Activated CD4-positive, alpha-beta T cell treated with anti-CD3 and anti-CD28 coated beads for 36 hours (primary cell): ENCODE measurements at regions not wholly inside any gene's neighbourhood (a gene's known extent, or its start where the extent isn't known, plus 50 kb on each side); places are given as distances from the start of the nearest gene placed in this dataset.

ENCODE experiments used
- ATAC-seq: fragments of 200-7000 bp; cut with Tn5 transposase; one replicate; pipeline ENCODE4 v1.10.0; 2021; ENCODE audit warnings: mild to moderate bottlenecking, moderate library complexity
- CTCF ChIA-PET: fragments of 350-600 bp; sonication (Branson Sonifier 250); formaldehyde crosslinking; loops from one replicate; lab custom pipeline; 2021; ENCODE audit warnings: antibody characterized with exemption; lab: Charles Lee
- POLR2A ChIA-PET: fragments of 350-600 bp; sonication (Branson Sonifier 250); formaldehyde crosslinking; loops from one replicate; lab custom pipeline; 2021; ENCODE audit warnings: antibody characterized with exemption, inconsistent platforms; lab: Charles Lee
- DNase-seq: peaks from one replicate; pipeline ENCODE4 v3.0.0-alpha.2; 2020
- H3K27ac Mint-ChIP-seq: one replicate; pipeline ENCODE4 v1.8.0; 2021; ENCODE audit warnings: mixed read lengths
- H3K27me3 Mint-ChIP-seq: one replicate; pipeline ENCODE4 v1.8.0; 2021; ENCODE audit warnings: mixed read lengths
- H3K36me3 Mint-ChIP-seq: one replicate; pipeline ENCODE4 v1.8.0; 2021; ENCODE audit warnings: low read depth, mixed read lengths
- H3K4me1 Mint-ChIP-seq: one replicate; pipeline ENCODE4 v1.8.0; 2021; ENCODE audit warnings: mixed read lengths
- H3K4me3 Mint-ChIP-seq: one replicate; pipeline ENCODE4 v1.8.0; 2021; ENCODE audit warnings: mild to moderate bottlenecking, moderate library complexity, mixed read lengths
- H3K9me3 Mint-ChIP-seq: one replicate; pipeline ENCODE4 v1.8.0; 2021; ENCODE audit warnings: low read depth, mixed read lengths
- intact Hi-C, 2 experiments: fragments of 100-400 bp; cut with DNase I in 1 of 2; cut with micrococcal nuclease in 1 of 2; formaldehyde crosslinking; loops; one replicate each; pipeline versions ENCODE4 v1.14.2 to v1.15.1; 2022 to 2024; cut with DNase I, micrococcal nuclease

DNA sequence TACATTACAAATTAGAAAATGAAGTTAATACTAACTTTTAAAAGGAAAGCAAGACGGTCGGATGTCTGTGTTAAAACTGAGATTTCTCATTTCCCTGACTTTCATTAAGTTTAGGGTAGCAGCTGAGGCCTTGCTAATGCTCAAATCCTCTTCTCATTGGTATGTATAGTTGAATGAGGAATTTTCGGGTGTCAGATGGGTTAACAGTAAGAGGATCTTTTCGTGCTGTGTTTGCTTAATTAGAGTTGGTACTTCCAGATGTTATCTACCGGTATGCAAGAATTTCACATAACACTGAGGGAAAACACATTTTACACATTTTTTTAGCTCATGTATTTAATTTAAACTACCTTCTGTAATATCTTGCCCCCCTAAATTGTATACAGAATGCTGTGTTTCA is 168.2 kb upstream of the CTNND2 start:
- CTCF ChIA-PET = no interaction called here
- POLR2A ChIA-PET = no interaction called here
- intact Hi-C loops = no loop called here
- Mint-ChIP-seq H3K27me3 (no peaks in the 10 kb centered on the region), H3K27ac (no peak overlapping the region), H3K4me3 (no peak overlapping the region), H3K36me3 (no peaks in the 10 kb centered on the region), H3K4me1 (no peaks in the 10 kb centered on the region), H3K9me3 (peaks cover 2% of the 10 kb centered on the region)
- no peak for ATAC-seq
- no peak for DNase-seq

GRCh38 chr5:12071455-12071854 is 167.2 kb upstream of the CTNND2 start:
- no peak for ATAC-seq
- ChIA-PET POLR2A (no interaction called here), CTCF (no interaction called here)
- H3K27ac Mint-ChIP-seq = no peak overlapping the region
- intact Hi-C loops = no loop called here
- DNase-seq = no peak
- no peak overlapping the region for H3K4me3 Mint-ChIP-seq
- H3K36me3 Mint-ChIP-seq = no peaks in the 10 kb centered on the region
- H3K4me1 Mint-ChIP-seq = no peaks in the 10 kb centered on the region
- peaks cover 2% of the 10 kb centered on the region for H3K9me3 Mint-ChIP-seq
- H3K27me3 Mint-ChIP-seq = no peaks in the 10 kb centered on the region

DNA sequence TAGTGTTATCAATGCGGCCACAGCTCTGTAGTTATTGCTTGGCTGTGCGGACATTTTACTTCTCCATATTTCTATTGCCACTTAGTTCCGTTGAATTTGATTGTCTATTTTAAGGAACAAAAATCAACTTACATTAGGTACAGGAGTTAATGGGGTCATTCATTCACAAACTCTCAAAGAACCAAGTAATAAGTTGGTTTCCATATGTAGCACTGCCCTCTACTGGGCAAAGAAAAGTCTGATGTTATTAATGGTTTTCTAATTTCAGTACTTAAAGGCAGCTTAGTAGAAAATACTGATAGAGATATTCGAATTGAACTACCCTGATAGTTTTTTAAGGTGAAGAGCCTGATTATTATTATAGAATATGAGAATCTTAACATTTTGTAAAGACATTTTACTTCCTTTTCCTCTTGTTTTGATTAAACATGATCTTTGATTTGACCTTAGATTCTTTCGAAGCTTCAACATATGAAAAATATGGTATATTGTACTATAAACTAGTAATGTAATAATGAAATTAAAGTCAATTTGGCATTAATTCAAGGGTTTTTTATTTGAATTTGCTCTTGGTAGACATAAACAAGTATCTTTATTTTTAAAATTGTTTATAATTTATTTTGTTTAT is 119.5 kb upstream of the CTNND2 start:
- DNase-seq (no peak), ATAC-seq (no peak)
- no peaks in the 10 kb centered on the region for H3K4me1 Mint-ChIP-seq
- no peaks in the 10 kb centered on the region for H3K27me3 Mint-ChIP-seq
- intact Hi-C loops = loop anchor here (2.0 to 5.0 kb wide), 3 partner anchors 756 to 1161 kb away; no protein-coding TSS in a partner anchor
- H3K4me3 Mint-ChIP-seq = no peak overlapping the region
- CTCF ChIA-PET = interaction anchor here (0.6 to 1.3 kb wide), 5 partner anchors 13 to 1990 kb away, joined by 3 to 5 read pairs (median 3); no protein-coding TSS in a partner anchor
- H3K27ac Mint-ChIP-seq = no peak overlapping the region
- POLR2A ChIA-PET = no interaction called here
- no peaks in the 10 kb centered on the region for H3K36me3 Mint-ChIP-seq
- H3K9me3 Mint-ChIP-seq = peaks cover 11% of the 10 kb centered on the region

DNA sequence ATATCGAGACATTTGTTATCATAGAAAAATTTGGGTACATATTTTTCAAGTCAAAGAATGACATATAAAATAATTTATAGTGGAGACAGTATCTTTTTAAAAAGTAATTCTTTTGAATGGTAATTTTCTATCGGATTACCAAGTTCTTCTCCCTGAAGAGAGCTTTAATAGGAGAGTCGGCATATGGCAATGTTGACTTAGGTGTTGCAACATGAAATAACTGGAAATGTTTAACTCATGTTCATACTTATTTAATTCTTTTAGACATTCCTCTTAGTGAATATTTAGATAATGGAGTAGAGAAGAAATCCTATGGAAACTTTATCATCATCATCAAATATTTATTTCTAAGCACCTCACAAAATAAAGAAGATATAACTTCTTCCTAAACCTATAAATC is 118.2 kb upstream of the CTNND2 start:
- Mint-ChIP-seq H3K36me3 (no peaks in the 10 kb centered on the region), H3K27ac (no peak overlapping the region), H3K27me3 (no peaks in the 10 kb centered on the region), H3K4me3 (no peak overlapping the region), H3K9me3 (peaks cover 6% of the 10 kb centered on the region), H3K4me1 (no peaks in the 10 kb centered on the region)
- ATAC-seq (no peak), DNase-seq (no peak)
- ChIA-PET CTCF (no interaction called here), POLR2A (no interaction called here)
- intact Hi-C loops = loop anchor here (2.0 to 5.0 kb wide), 3 partner anchors 755 to 1160 kb away; no protein-coding TSS in a partner anchor

- no peak for DNase-seq
- H3K4me3 Mint-ChIP-seq = no peak overlapping the region
- H3K4me1 Mint-ChIP-seq = no peaks in the 10 kb centered on the region
- H3K36me3 Mint-ChIP-seq = no peaks in the 10 kb centered on the region
- H3K9me3 Mint-ChIP-seq = peaks cover 2% of the 10 kb centered on the region
- H3K27me3 Mint-ChIP-seq = no peaks in the 10 kb centered on the region
- ATAC-seq = no peak
- CTCF ChIA-PET = no interaction called here
- H3K27ac Mint-ChIP-seq = no peak overlapping the region
- POLR2A ChIA-PET = no interaction called here
- intact Hi-C loops = no loop called here
Measured at GRCh38 chr5:12019306-12019705, 115.1 kb upstream of the CTNND2 start.

- H3K27me3 Mint-ChIP-seq = no peaks in the 10 kb centered on the region
- intact Hi-C loops = no loop called here
- H3K27ac Mint-ChIP-seq = no peak overlapping the region
- H3K4me3 Mint-ChIP-seq = no peak overlapping the region
- H3K4me1 Mint-ChIP-seq = no peaks in the 10 kb centered on the region
- DNase-seq (no peak), ATAC-seq (no peak)
- H3K9me3 Mint-ChIP-seq = peaks cover 5% of the 10 kb centered on the region
- ChIA-PET POLR2A (no interaction called here), CTCF (interaction anchor here (0.7 kb wide), 1 partner anchor 518 kb away, joined by 3 read pairs; no protein-coding TSS in a partner anchor)
- H3K36me3 Mint-ChIP-seq = no peaks in the 10 kb centered on the region
Measured at GRCh38 chr5:12017007-12017406, 112.8 kb upstream of the CTNND2 start.

DNA sequence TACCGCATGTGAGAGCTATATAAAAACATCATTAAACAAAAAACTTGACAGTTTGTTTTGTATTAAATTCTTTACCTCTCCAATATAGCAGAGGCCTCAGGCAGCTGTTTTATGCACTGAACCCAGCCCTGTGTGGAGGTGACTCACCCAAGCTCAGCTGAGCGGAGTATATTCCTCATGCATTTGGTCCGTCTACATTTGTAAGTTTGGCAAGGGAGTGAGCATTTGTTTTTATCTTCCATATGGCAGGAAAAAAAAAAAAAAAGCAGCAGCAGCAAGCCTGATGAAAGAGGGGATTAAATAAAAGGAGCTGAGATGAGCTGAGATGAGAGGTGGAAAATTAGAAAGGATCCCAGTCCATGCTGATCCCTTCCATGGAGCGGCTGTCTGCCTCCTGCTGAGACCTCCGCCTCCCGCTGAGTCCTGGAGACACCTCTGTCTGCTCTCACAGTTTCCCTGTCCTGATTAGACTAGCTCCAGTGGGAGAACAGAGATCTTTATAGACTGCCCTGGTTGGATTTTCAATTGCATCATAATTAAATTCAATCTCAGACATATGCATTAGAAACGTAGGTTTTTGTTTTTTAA is 112.0 kb upstream of the CTNND2 start:
- peaks cover 5% of the 10 kb centered on the region for H3K9me3 Mint-ChIP-seq
- POLR2A ChIA-PET = no interaction called here

GRCh38 chr5:12013351-12013750 is 109.1 kb upstream of the CTNND2 start:
- H3K27me3 Mint-ChIP-seq = no peaks in the 10 kb centered on the region
- intact Hi-C loops = no loop called here
- CTCF ChIA-PET = interaction anchor here (0.7 kb wide), 1 partner anchor 57 kb away, joined by 3 read pairs; no protein-coding TSS in a partner anchor
- DNase-seq = no peak
- no peak overlapping the region for H3K27ac Mint-ChIP-seq
- POLR2A ChIA-PET = no interaction called here
- H3K9me3 Mint-ChIP-seq = peaks cover 6% of the 10 kb centered on the region
- H3K36me3 Mint-ChIP-seq = no peaks in the 10 kb centered on the region
- no peaks in the 10 kb centered on the region for H3K4me1 Mint-ChIP-seq
- no peak overlapping the region for H3K4me3 Mint-ChIP-seq
- ATAC-seq = no peak

More for the DNA sequence above, 112.0 kb upstream of the CTNND2 start:
- no peak for ATAC-seq
- no peak for DNase-seq
- CTCF ChIA-PET = interaction anchor here (0.5 kb wide), 1 partner anchor 1152 kb away, joined by 3 read pairs; no protein-coding TSS in a partner anchor
- intact Hi-C loops = no loop called here
- Mint-ChIP-seq H3K4me1 (no peaks in the 10 kb centered on the region), H3K36me3 (no peaks in the 10 kb centered on the region), H3K4me3 (no peak overlapping the region), H3K27me3 (no peaks in the 10 kb centered on the region), H3K27ac (no peak overlapping the region)

GRCh38 chr5:12003680-12004079 is 99.4 kb upstream of the CTNND2 start:
- no peak for DNase-seq
- no peak for ATAC-seq
- H3K4me1 Mint-ChIP-seq = no peaks in the 10 kb centered on the region
- ChIA-PET CTCF (no interaction called here), POLR2A (no interaction called here)
- intact Hi-C loops = no loop called here
- H3K27ac Mint-ChIP-seq = no peak overlapping the region
- H3K9me3 Mint-ChIP-seq = peaks cover 2% of the 10 kb centered on the region
- no peaks in the 10 kb centered on the region for H3K36me3 Mint-ChIP-seq
- H3K4me3 Mint-ChIP-seq = no peak overlapping the region
- no peaks in the 10 kb centered on the region for H3K27me3 Mint-ChIP-seq

GRCh38 chr5:11998397-11998796 is 94.2 kb upstream of the CTNND2 start:
- ATAC-seq = no peak
- peaks cover 10% of the 10 kb centered on the region for H3K9me3 Mint-ChIP-seq
- DNase-seq = no peak
- H3K4me3 Mint-ChIP-seq = no peak overlapping the region
- intact Hi-C loops = no loop called here
- CTCF ChIA-PET = no interaction called here
- H3K4me1 Mint-ChIP-seq = no peaks in the 10 kb centered on the region
- POLR2A ChIA-PET = no interaction called here
- H3K27ac Mint-ChIP-seq = no peak overlapping the region
- no peaks in the 10 kb centered on the region for H3K27me3 Mint-ChIP-seq
- H3K36me3 Mint-ChIP-seq = no peaks in the 10 kb centered on the region

- ATAC-seq (no peak), DNase-seq (no peak)
- Mint-ChIP-seq H3K4me1 (no peaks in the 10 kb centered on the region), H3K36me3 (no peaks in the 10 kb centered on the region), H3K27me3 (no peaks in the 10 kb centered on the region), H3K27ac (no peak overlapping the region), H3K4me3 (no peak overlapping the region), H3K9me3 (peaks cover 11% of the 10 kb centered on the region)
- CTCF ChIA-PET = no interaction called here
- POLR2A ChIA-PET = no interaction called here
- intact Hi-C loops = no loop called here
Measured at GRCh38 chr5:11997942-11998341, 93.7 kb upstream of the CTNND2 start.

GRCh38 chr5:11992518-11992917 is 88.3 kb upstream of the CTNND2 start:
- DNase-seq = no peak

More at GRCh38 chr5:11992518-11992917, 88.3 kb upstream of the CTNND2 start:
- H3K36me3 Mint-ChIP-seq = no peaks in the 10 kb centered on the region
- intact Hi-C loops = no loop called here
- H3K4me3 Mint-ChIP-seq = no peak overlapping the region
- no peak overlapping the region for H3K27ac Mint-ChIP-seq
- H3K9me3 Mint-ChIP-seq = peaks cover 11% of the 10 kb centered on the region
- H3K4me1 Mint-ChIP-seq = no peaks in the 10 kb centered on the region
- H3K27me3 Mint-ChIP-seq = no peaks in the 10 kb centered on the region
- ChIA-PET CTCF (interaction anchor here (0.6 kb wide), 1 partner anchor 8 kb away, joined by 3 read pairs; no protein-coding TSS in a partner anchor), POLR2A (no interaction called here)
- ATAC-seq = no peak
